ENCODE measurements at regions not wholly inside any gene's neighbourhood (a gene's known extent, or its start where the extent isn't known, plus 50 kb on each side); places are given as distances from the start of the nearest gene placed in this dataset.
"Not testable (repeated sequence)": the region's sequence is repeated elsewhere in the genome, so short reads cannot be mapped to it uniquely, and the experiment has no call there.

DNA sequence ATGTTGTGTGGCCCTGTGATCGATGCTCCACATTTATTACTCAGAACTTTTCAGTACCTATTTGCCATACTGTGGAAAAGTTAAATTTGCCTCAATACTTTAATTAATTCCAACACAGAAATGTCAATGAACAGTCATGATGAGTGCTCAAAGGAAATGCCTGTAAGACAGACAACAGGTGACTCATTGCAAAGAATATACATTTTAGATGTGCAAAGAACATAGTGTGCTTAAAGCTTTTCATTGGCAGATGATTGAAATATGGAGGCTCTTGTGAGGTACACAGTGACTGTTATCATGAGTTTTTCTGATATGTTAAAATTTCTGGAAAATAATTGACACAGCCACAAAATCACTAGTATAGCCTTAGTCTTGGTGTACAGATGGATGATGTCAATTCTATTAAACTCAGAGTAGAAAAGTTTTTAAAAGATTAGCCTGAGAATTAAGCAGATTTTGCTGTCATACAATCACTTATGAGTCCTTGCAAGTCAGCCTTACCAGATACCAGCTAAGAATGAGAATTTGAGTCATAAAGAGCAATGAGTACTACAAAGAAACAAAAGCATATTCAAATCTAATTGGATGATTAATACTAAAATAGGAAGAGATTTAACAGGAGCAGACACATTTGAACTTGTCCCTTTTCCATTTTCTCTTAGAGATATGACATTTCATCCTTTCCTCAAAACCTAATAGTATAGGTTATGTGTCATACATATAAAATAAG lies 544.1 kb downstream of the KCNH5 start:
- Mint-ChIP-seq H3K4me3 (no peak overlapping the region), H3K27ac (no peak overlapping the region), H3K4me1 (no peaks in the 10 kb centered on the region), H3K36me3 (no peaks in the 10 kb centered on the region), H3K27me3 (ENCODE audit: low read depth in 2 of 2) (no peaks in the 10 kb centered on the region), H3K9me3 (peaks cover 8 to 11% of the 10 kb centered on the region in 2 donors)
- no peak for ATAC-seq
- DNase-seq: no peak
- intact Hi-C loops (cut with micrococcal nuclease): no loop called here
- Histone ChIP-seq H3K27me3 (ENCODE audit: control insufficient read depth, insufficient read depth, low read length) (no peaks in the 10 kb centered on the region), H3K4me3 (ENCODE audit: low read length) (no peak overlapping the region), H3K27ac (ENCODE audit: low read length) (no peak overlapping the region), H3K9me3 (ENCODE audit: control insufficient read depth, insufficient read depth, low read length) (peaks cover 12% of the 10 kb centered on the region), H3K4me1 (ENCODE audit: control insufficient read depth, insufficient read depth, low read length) (no peaks in the 10 kb centered on the region), H3K36me3 (ENCODE audit: control insufficient read depth, insufficient read depth, low read length) (no peaks in the 10 kb centered on the region)
- WGBS (ENCODE audit: insufficient coverage): no CpG with 5 or more reads among the region's 1 CpG
- TF ChIP-seq, protein P1, sequence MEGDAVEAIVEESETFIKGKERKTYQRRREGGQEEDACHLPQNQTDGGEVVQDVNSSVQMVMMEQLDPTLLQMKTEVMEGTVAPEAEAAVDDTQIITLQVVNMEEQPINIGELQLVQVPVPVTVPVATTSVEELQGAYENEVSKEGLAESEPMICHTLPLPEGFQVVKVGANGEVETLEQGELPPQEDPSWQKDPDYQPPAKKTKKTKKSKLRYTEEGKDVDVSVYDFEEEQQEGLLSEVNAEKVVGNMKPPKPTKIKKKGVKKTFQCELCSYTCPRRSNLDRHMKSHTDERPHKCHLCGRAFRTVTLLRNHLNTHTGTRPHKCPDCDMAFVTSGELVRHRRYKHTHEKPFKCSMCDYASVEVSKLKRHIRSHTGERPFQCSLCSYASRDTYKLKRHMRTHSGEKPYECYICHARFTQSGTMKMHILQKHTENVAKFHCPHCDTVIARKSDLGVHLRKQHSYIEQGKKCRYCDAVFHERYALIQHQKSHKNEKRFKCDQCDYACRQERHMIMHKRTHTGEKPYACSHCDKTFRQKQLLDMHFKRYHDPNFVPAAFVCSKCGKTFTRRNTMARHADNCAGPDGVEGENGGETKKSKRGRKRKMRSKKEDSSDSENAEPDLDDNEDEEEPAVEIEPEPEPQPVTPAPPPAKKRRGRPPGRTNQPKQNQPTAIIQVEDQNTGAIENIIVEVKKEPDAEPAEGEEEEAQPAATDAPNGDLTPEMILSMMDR (IDR thresholded peaks at IDR 0.05): no peak

DNA sequence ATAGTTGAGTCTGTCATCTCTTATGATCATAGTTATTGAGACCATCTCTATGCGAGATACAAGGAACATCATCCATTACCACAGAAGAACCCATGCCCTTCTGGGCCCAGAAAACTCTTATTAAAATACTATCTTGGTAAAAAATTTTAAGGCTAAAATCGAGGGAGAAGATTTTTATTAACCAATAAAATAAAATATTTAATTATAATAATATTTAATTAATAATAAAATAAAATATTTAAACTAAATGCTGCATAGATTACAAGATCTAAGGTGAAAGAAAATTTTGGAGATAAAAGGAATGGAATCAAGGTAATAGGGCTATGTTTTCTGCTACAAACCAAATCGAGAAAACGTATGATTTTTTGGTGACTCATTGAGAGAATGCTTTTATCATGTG lies 540.2 kb downstream of the KCNH5 start:
- Histone ChIP-seq H3K4me1 (ENCODE audit: control insufficient read depth, insufficient read depth, low read length) (no peaks in the 10 kb centered on the region), H3K4me3 (ENCODE audit: low read length) (no peak overlapping the region), H3K27me3 (ENCODE audit: control insufficient read depth, insufficient read depth, low read length) (no peaks in the 10 kb centered on the region), H3K9me3 (ENCODE audit: control insufficient read depth, insufficient read depth, low read length) (no peaks in the 10 kb centered on the region), H3K36me3 (ENCODE audit: control insufficient read depth, insufficient read depth, low read length) (no peaks in the 10 kb centered on the region), H3K27ac (ENCODE audit: low read length) (no peak overlapping the region)
- Mint-ChIP-seq H3K4me3 (no peak overlapping the region), H3K27ac (no peak overlapping the region), H3K36me3 (peaks cover 5% of the 10 kb centered on the region), H3K27me3 (ENCODE audit: low read depth in 2 of 2) (no peaks in the 10 kb centered on the region), H3K4me1 (no peaks in the 10 kb centered on the region), H3K9me3 (peaks cover 5 to 12% of the 10 kb centered on the region in 2 donors)
- ATAC-seq (no peak), DNase-seq (no peak)
- intact Hi-C loops (cut with micrococcal nuclease): no loop called here
- WGBS (ENCODE audit: insufficient coverage): no CpG with 5 or more reads among the region's 4 CpGs
- TF ChIP-seq, protein P1 (IDR thresholded peaks at IDR 0.05): no peak

DNA sequence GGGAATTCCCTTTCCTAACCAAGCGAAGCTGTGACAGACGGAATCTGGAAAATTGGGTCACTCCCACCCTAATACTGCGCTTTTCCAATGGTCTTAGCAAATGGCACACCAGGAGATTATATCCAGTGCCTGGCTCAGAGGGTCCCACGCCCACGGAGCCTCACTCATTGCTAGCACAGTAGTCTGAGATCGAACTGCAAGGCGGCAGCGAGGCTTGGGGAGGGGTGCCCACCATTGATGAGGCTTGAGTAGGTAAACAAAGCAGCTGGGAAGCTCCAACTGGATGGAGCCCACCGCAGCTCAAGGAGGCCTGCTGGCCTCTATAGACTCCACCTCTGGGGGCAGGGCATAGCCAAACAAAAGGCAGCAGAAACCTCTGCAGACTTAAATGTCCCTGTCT lies 523.9 kb downstream of the KCNH5 start:
- H3K27me3 Mint-ChIP-seq (ENCODE audit: low read depth in 2 of 2); H3K4me3 Mint-ChIP-seq: not testable (repeated sequence)
- 93% methylated on average over 9 of the region's 9 CpGs for WGBS (ENCODE audit: insufficient coverage)

DNA sequence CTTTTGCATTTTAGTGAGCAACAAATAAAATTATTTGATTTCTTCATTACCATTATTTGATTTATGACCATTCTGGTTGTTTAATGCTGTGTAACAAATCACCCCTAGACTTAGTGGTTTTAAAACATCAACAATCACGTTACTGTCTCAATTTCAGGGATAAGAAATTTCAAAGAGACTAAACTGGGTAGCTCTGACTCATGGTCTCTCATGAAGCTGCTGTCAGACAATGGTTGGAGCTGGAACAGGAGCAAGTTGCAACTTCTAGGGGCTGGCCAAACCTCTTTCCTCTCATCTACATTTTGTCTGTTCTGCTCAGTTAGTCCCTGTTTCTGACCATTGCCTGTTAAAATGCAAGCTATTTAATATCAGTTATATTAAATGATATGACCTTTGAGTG lies 517.0 kb downstream of the KCNH5 start:
- H3K9me3 Mint-ChIP-seq: peaks cover 15% of the 10 kb centered on the region in 2 donors
- Histone ChIP-seq H3K36me3 (ENCODE audit: control insufficient read depth, insufficient read depth, low read length) (no peaks in the 10 kb centered on the region), H3K27me3 (ENCODE audit: control insufficient read depth, insufficient read depth, low read length) (no peaks in the 10 kb centered on the region), H3K4me3 (ENCODE audit: low read length) (no peak overlapping the region), H3K27ac (ENCODE audit: low read length) (no peak overlapping the region), H3K9me3 (ENCODE audit: control insufficient read depth, insufficient read depth, low read length) (no peaks in the 10 kb centered on the region), H3K4me1 (ENCODE audit: control insufficient read depth, insufficient read depth, low read length) (no peaks in the 10 kb centered on the region)
- intact Hi-C loops (cut with micrococcal nuclease): no loop called here
- H3K4me3 Mint-ChIP-seq: no peak overlapping the region
- DNase-seq (no peak), ATAC-seq (no peak)
- WGBS (ENCODE audit: insufficient coverage): 80% methylated on average over 1 of the region's 1 CpG
- no peak overlapping the region for H3K27ac Mint-ChIP-seq
- H3K4me1 Mint-ChIP-seq: no peaks in the 10 kb centered on the region
- TF ChIP-seq, protein P1 (IDR thresholded peaks at IDR 0.05): no peak
- H3K27me3 Mint-ChIP-seq (ENCODE audit: low read depth in 2 of 2): no peaks in the 10 kb centered on the region
- H3K36me3 Mint-ChIP-seq: no peaks in the 10 kb centered on the region

More for the DNA sequence above, 523.9 kb downstream of the KCNH5 start:
- H3K36me3 ChIP-seq (ENCODE audit: control insufficient read depth, insufficient read depth, low read length); ATAC-seq; H3K27me3 ChIP-seq (ENCODE audit: control insufficient read depth, insufficient read depth, low read length); H3K27ac Mint-ChIP-seq; H3K4me1 Mint-ChIP-seq; intact Hi-C loops (cut with micrococcal nuclease); H3K27ac ChIP-seq (ENCODE audit: low read length); H3K4me1 ChIP-seq (ENCODE audit: control insufficient read depth, insufficient read depth, low read length); DNase-seq; H3K36me3 Mint-ChIP-seq; H3K4me3 ChIP-seq (ENCODE audit: low read length); H3K9me3 ChIP-seq (ENCODE audit: control insufficient read depth, insufficient read depth, low read length): not testable (repeated sequence)
- H3K9me3 Mint-ChIP-seq: peaks cover 15 to 18% of the 10 kb centered on the region in 2 donors

Measured in natural killer cell (primary cell).